Renal cortical epithelial cell (primary cell): ENCODE measurements at regions not wholly inside any gene's neighbourhood (a gene's known extent, or its start where the extent isn't known, plus 50 kb on each side); places are given as distances from the start of the nearest gene placed in this dataset.
"Not testable (repeated sequence)": the region's sequence is repeated elsewhere in the genome, so short reads cannot be mapped to it uniquely, and the experiment has no call there.

Experiments used
- DNase-seq: peaks from one replicate; pipeline ENCODE4 v3.0.0-alpha.2; 2011; ENCODE audit warnings: low read depth

GRCh38 chr6:85966828-85967227 is 324.1 kb upstream of the SYNCRIP start:
- no peak for DNase-seq

GRCh38 chr6:85961746-85962145 is 319.1 kb upstream of the SYNCRIP start:
- DNase-seq = no peak

DNA sequence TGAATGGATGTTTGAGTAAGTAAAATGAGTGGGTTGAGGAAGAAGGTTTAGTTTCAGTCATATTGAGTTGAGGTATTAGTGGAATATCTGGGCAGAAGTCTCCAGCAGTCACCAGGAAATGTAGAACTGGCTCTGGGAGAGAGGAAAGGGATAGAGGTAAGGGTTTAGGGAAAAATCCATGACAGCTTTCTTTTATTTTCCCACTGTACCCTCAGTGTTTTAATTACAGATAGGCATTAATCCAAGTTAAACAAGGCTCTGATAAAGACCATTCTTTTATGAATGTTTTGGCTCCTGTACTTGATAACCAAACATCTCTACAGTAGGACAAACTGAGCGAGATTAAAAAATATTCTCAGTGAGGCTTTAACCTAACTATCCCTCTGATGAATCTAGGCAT is 318.4 kb upstream of the SYNCRIP start:
- DNase-seq = no peak

GRCh38 chr6:85948481-85948880 is 305.8 kb upstream of the SYNCRIP start:
- no peak for DNase-seq

- no peak for DNase-seq
Measured at GRCh38 chr6:85945459-85946185, 302.9 kb upstream of the SYNCRIP start.

DNA sequence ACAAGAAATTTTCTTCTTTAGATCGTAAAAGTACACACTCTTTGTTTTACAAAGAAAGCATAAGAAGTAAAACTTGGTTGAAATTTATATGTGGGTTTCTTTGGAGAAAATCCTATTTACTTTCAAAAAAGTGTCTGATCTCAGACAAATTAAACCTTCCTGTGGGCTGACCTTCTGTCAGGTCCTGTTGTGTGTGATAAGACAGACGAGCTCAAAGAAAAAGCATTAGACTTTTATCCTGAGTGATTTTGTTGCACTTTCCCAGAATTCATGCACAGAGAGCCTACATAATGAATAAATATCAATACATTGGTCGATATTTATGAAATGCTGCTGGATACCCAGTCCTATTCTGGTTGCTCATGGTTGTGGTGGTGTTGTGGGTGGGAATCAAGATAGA is 302.1 kb upstream of the SYNCRIP start:
- no peak for DNase-seq

DNA sequence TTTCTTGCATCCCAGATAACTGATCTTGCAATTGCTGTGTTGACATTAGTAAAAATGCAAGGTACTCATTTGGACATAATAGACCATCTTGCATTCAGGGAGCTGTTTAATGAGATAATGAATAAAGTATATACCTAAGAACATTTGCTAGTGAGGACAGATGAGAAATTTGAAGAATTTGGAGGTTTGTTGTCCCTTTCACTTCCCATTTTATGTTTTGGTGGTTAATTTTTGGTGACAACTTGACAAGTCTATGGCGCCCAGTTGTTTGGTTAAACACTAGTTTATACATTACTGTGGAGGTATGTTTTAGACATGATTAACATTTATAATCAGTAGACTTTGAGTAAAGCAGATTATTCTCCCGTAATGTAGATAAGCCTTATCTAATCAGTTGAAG is 300.2 kb upstream of the SYNCRIP start:
- DNase-seq = no peak

GRCh38 chr6:85936916-85937315 is 294.2 kb upstream of the SYNCRIP start:
- no peak for DNase-seq

- DNase-seq = peak; percentile 61
Measured at GRCh38 chr6:85923013-85923430, 280.3 kb upstream of the SYNCRIP start.

- DNase-seq = peak; percentile 31
Measured at GRCh38 chr6:85920782-85921181, 278.1 kb upstream of the SYNCRIP start.

DNA sequence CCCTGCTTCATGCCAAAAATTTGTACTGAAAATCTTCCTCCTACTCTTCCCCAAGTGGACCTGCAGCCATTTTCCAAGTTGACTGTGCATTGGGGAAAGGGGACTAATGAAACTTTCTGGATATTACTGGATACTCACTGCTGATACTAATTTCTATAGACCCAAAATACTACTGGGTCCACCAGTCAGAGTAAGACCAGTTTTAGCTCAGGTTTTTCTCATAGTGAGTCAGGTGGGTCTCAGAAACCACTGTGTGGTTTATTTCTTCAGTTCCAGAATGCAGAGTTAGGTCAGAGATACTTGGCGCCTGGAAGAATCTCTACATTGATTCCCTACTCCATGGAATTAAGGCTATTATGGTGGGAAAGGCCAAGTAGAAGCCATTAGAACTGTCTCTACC is 274.8 kb upstream of the SYNCRIP start:
- no peak for DNase-seq

GRCh38 chr6:85913001-85913400 is 270.3 kb upstream of the SYNCRIP start:
- DNase-seq = no peak

DNA sequence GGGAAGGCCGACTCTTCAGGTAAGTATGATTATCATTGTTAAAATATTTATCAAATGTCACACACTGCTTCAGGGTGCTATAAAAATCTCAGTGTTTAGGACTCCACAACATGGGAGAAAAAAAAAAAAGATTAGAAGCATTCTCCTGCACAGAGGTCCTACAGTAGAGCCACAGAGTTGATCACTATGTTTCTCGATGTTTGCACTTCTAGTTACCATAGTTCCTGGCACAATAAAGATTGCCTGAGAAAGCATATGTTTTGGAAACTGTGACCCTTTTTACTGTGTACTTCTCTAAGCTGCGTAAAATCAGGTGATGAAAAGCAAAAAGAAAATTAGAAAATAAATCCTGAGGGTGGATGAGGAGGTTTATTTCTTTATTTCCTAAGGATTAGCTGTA is 269.9 kb upstream of the SYNCRIP start:
- DNase-seq = no peak

DNA sequence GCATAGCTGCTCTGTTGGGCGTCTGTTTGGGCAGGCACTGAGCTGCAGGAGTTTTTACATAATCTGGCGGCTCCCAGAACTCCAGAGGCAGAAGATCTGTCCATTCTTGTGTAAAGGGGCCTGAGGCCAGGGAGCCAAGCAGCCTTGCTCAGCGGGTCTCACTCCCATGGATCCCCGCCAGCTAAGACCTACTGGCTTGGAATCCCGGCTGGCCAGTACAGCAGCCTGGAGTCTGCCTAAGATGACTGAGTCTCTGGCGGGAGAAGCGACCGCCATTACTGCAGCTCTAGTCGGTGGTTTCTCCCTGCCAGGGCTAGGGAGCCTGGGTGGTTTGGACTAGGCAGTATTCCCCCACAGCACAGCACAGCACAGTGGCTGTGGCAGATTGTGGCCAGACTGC is 268.4 kb upstream of the SYNCRIP start:
- no peak for DNase-seq

DNA sequence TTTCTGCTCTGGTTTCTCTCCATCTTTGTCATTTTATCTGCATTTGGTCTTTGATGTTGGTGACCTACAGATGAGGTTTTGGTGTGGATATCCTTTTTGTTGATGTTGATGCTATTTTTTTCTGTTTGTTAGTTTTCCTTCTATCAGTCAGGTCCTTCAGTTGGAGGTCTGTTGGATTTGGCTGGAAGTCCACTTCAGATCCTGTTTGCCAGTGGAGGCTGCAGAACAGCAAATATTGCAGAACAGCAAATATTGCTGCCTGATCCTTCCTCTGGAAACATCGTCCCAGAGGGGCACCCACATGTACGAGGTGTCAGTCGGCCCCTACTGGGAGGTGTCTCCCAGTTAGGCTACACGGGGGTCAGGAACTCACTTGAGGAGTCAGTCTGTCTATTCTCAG is 265.4 kb upstream of the SYNCRIP start:
- not testable (repeated sequence) for DNase-seq

DNA sequence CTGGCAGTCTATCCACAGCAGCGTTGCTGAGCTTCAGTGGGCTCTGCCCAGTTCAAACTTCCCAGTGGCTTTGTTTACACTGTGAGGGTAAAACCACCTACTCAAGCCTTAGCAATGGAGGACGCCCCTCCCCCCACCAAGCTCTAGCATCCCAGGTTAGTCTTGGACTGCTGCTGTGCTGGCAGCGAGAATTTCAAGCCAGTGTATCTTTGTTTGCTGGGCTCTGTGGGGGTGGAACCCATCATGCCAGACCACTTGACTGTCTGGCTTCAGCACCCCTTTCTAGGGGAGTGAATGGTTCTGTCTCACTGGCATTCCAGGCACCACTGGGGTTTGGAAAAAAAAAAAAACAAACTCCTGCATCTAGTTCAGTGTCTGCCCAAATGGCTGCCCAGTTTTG is 249.7 kb upstream of the SYNCRIP start:
- no peak for DNase-seq

DNA sequence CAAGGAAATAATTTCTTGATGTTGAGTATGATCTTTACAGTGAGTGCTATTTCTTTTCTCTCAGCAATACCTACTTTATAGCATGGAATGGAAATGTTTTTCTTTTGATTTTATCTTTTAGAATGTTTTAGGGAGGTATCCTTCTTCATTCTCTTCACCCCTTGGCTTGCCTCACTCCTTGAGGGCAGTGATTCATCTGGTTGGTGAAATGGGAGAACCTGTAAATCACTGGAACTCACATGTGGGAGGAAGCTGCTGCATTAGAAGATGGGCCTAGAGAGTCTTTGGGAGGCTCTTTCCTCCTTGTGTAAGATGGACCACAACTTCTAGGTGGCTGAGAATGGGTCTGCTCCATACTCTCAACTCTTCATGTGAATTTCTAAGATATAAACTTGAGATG is 244.8 kb upstream of the SYNCRIP start:
- no peak for DNase-seq

- no peak for DNase-seq
Measured at GRCh38 chr6:85868685-85869084, 226.0 kb upstream of the SYNCRIP start.

DNA sequence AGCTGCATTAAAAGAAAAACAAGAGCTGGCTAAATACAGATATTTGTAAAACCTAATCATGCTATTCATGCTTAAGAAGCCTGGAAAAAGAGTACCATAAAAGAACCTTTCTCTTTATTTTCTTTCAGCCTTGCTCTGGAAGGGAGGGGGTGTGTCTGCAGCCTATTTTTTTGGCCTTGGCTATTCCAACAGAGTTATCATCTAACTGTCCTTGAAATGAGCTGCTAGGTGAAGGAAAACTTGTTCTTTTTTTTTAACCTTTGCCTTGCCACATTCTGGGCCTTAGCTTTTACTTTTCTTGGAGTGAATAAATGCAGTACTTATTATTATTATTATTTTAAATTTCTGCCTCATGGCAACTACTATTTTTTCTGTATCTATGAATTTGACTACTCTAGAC is 224.9 kb upstream of the SYNCRIP start:
- no peak for DNase-seq

GRCh38 chr6:85866758-85867401 is 224.2 kb upstream of the SYNCRIP start:
- no peak for DNase-seq

DNA sequence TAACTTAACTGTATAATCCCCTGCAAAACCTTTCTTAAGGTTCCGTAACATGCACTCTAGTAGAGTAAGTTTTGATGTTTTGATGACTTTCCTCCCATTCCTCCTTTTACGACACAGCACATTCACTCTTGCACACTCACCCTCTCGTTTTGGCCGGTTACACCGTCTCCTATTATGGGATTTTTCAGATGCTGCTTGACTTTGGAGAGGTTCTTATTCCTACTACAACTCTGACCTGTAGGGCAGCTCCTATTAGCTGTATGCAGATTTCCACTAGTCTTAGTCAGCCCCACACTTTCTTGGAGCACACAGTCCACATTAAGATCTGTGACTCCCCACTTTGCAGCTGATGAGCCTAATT is 223.7 kb upstream of the SYNCRIP start:
- no peak for DNase-seq

DNA sequence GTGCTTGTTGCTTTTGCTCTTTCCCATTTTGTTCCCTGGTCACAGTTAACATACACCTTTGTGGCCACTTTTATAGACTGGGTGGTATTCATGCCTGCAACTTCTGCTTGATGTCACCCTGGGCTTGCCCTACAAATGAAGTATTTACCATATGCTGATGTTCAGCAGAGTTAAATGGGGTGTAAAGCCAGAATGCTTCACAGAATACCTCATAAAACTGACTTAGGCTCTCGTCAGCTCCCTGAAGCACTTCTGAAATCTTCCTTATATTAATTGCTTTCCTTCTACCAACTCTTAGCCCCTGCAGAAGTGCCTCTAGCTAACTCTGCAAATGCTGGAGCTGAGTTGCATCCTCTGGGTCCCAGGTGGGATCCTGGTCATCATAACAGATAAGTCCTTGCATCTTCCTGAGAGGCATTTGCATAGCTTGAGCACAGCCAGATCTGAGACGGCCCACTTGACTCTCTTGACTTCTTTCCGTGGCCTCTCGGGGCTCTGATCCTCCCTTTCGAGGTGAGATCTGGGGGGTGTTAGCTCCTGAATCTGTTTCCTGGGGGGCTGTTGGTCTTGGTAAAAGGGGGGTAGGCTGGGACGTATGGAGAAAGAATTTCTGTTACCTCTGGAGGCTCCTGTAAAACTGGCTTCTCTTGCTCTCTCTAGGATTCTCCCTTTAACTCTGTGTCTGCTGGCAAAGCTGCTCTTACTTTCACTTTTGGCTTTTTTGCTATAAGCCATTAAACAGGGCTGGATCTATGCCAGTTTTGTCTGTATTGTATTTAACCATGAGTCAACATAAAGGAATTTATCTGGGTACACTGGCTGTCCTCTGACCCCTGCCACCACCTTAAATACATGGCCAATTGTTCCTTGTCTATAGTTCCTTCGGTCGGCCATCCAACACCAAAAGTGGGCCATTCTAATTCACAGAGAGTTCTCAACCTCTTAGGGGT is 223.0 kb upstream of the SYNCRIP start:
- peak; percentile 93 for DNase-seq
